ENCODE measurements at regions not wholly inside any gene's neighbourhood (a gene's known extent, or its start where the extent isn't known, plus 50 kb on each side); places are given as distances from the start of the nearest gene placed in this dataset.
A peak's percentile ranks its signal among the peaks of the same experiment; 100 is the strongest.

DNA sequence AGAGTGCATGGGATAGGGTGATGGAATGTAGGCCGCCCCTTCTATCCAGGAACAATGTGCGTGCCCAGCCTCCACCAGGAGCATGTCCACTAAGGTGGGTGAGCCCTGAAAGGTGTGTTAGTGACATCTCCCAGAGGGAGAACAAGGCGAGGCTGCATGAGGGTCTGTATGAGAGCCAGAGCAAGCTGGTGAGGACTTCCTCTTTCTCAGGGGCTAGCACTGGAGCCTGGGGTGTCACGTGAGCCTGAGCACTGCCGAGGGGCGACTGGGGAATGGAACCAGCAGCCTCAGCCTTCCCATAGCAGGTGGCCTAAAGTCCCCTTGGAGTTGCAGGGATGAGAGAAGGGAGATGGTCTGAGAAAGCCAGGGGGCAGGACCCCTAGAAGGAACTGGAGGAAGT is 156.3 kb upstream of the COBL start:
- Histone ChIP-seq H3K36me3 (ENCODE audit: insufficient read depth, low read length) (no peaks in the 10 kb centered on the region), H3K9me3 (ENCODE audit: low read depth, low read length) (no peaks in the 10 kb centered on the region)
- DNase-seq (ENCODE audit: low read depth, low spot score), result no peak

DNA sequence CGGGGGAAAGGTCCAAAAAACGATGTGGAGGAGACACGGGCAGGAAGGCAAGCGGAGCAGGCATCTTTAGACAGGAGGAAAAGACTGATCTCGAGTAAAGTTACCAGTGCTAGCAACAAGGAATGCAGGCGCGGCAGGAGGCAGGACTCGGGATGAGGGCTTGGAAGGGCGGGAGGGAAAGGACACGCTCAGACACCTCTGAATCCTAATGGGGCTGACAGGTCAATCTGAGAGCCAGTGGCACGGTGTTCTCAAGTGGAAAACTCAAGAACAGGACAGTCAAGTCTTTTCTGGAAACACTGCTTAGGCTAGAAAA is 155.3 kb upstream of the COBL start:
- Histone ChIP-seq H3K4me3 (no peak overlapping the region), H3K36me3 (ENCODE audit: insufficient read depth, low read length) (no peaks in the 10 kb centered on the region), H3K9me3 (ENCODE audit: low read depth, low read length) (no peaks in the 10 kb centered on the region), H3K9ac (ENCODE audit: insufficient read length) (no peak overlapping the region), H3K27ac (no peak overlapping the region)
- no peak for TF ChIP-seq FOXP2 (optimal IDR thresholded peaks at IDR 0.05; ENCODE audit: control extremely low read depth, extremely low read length, insufficient read depth)
- TF ChIP-seq POLR2AphosphoS5 (IDR thresholded peaks at IDR 0.05; ENCODE audit: borderline replicate concordance, low read depth, low read length), result no peak
- TF ChIP-seq EZH2 (IDR thresholded peaks at IDR 0.05), result no peak
- no peak for DNase-seq (ENCODE audit: low read depth, low spot score)

More for the DNA sequence above, 156.3 kb upstream of the COBL start:
- TF ChIP-seq EZH2 (IDR thresholded peaks at IDR 0.05), result no peak
- no peak for TF ChIP-seq FOXP2 (optimal IDR thresholded peaks at IDR 0.05; ENCODE audit: control extremely low read depth, extremely low read length, insufficient read depth)
- no peak for TF ChIP-seq POLR2AphosphoS5 (IDR thresholded peaks at IDR 0.05; ENCODE audit: borderline replicate concordance, low read depth, low read length)
- Histone ChIP-seq H3K4me3 (no peak overlapping the region), H3K9ac (ENCODE audit: insufficient read length) (no peak overlapping the region), H3K27ac (no peak overlapping the region)

- Histone ChIP-seq H3K9me3 (ENCODE audit: low read depth, low read length) (no peaks in the 10 kb centered on the region), H3K27ac (no peak overlapping the region), H3K36me3 (ENCODE audit: insufficient read depth, low read length) (no peaks in the 10 kb centered on the region), H3K4me3 (no peak overlapping the region), H3K9ac (ENCODE audit: insufficient read length) (no peak overlapping the region)
- TF ChIP-seq EZH2 (IDR thresholded peaks at IDR 0.05), result peak; percentile 51
- TF ChIP-seq POLR2AphosphoS5 (IDR thresholded peaks at IDR 0.05; ENCODE audit: borderline replicate concordance, low read depth, low read length), result no peak
- TF ChIP-seq FOXP2 (optimal IDR thresholded peaks at IDR 0.05; ENCODE audit: control extremely low read depth, extremely low read length, insufficient read depth), result no peak
- no peak for DNase-seq (ENCODE audit: low read depth, low spot score)
Observed at GRCh38 chr7:51471210-51471980, 154.8 kb upstream of the COBL start.

DNA sequence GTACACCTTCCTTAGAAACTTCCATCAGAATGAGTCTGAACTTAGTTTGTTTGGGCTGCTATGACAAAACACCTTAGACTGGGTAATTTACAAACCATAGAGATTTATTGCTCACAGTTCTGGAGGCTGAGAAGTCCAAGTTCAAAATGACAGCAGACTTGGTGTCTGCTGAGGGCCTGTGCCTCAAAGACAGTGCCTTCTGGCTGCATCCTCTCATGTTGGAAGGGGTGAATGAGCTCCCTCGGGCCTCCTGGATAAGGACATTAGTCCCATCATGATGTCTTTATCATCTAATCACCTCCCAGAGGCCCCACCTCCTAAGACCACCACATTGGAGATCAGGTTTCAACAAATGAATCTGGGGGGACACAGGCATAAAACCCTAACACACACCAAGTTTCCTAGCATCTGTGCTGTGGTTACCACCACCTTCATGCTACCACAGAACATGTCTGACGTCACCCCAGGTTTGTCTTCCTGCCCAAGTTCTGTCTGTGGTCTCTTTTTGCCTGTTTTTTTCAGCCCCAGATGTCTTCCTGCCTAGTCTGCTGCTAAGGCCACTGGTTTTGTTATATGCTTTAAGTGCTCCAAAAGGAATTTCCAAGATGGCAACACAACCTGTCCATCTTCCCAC is 150.9 kb upstream of the COBL start:
- DNase-seq (ENCODE audit: low read depth, low spot score), result no peak
- Histone ChIP-seq H3K27ac (no peak overlapping the region), H3K4me3 (no peak overlapping the region), H3K36me3 (ENCODE audit: insufficient read depth, low read length) (no peaks in the 10 kb centered on the region), H3K9ac (ENCODE audit: insufficient read length) (no peak overlapping the region), H3K9me3 (ENCODE audit: low read depth, low read length) (no peaks in the 10 kb centered on the region)
- TF ChIP-seq EZH2 (IDR thresholded peaks at IDR 0.05), result no peak
- TF ChIP-seq POLR2AphosphoS5 (IDR thresholded peaks at IDR 0.05; ENCODE audit: borderline replicate concordance, low read depth, low read length), result no peak
- TF ChIP-seq FOXP2 (optimal IDR thresholded peaks at IDR 0.05; ENCODE audit: control extremely low read depth, extremely low read length, insufficient read depth), result no peak

DNA sequence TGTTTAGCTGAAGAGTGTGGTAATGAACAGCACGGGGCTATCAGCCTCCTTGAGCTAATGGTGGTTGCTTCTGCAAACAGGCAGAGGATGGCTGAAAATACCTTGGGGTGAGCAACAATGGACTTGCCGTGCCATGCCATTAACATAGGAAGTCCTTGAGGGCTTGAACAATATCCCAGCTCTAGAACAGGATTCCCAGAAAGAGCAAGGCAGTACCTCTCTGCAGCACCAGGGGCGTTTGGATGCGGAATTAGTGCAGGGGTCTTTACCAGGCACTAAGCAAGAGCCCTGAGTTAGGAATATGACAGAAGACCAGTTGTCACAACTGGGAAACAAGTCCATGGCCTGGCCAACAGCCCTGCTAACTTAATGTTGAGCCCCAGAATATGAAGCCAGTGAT is 143.2 kb upstream of the COBL start:
- H3K9ac ChIP-seq (ENCODE audit: insufficient read length), result no peak overlapping the region
- H3K9me3 ChIP-seq (ENCODE audit: low read depth, low read length), result no peaks in the 10 kb centered on the region
- H3K36me3 ChIP-seq (ENCODE audit: insufficient read depth, low read length), result no peaks in the 10 kb centered on the region
- H3K4me3 ChIP-seq, result no peak overlapping the region
- TF ChIP-seq POLR2AphosphoS5 (IDR thresholded peaks at IDR 0.05; ENCODE audit: borderline replicate concordance, low read depth, low read length) (no peak), EZH2 (IDR thresholded peaks at IDR 0.05) (no peak), FOXP2 (optimal IDR thresholded peaks at IDR 0.05; ENCODE audit: control extremely low read depth, extremely low read length, insufficient read depth) (no peak)
- no peak overlapping the region for H3K27ac ChIP-seq
- no peak for DNase-seq (ENCODE audit: low read depth, low spot score)

- Histone ChIP-seq H3K36me3 (ENCODE audit: insufficient read depth, low read length) (no peaks in the 10 kb centered on the region), H3K4me3 (no peak overlapping the region), H3K27ac (no peak overlapping the region), H3K9ac (ENCODE audit: insufficient read length) (no peak overlapping the region), H3K9me3 (ENCODE audit: low read depth, low read length) (no peaks in the 10 kb centered on the region)
- TF ChIP-seq FOXP2 (optimal IDR thresholded peaks at IDR 0.05; ENCODE audit: control extremely low read depth, extremely low read length, insufficient read depth), result no peak
- TF ChIP-seq POLR2AphosphoS5 (IDR thresholded peaks at IDR 0.05; ENCODE audit: borderline replicate concordance, low read depth, low read length), result no peak
- no peak for TF ChIP-seq EZH2 (IDR thresholded peaks at IDR 0.05)
- no peak for DNase-seq (ENCODE audit: low read depth, low spot score)
Observed at GRCh38 chr7:51458693-51459092, 142.1 kb upstream of the COBL start.

GRCh38 chr7:51457079-51457478 is 140.5 kb upstream of the COBL start:
- no peak for DNase-seq (ENCODE audit: low read depth, low spot score)
- no peak overlapping the region for H3K4me3 ChIP-seq
- no peaks in the 10 kb centered on the region for H3K9me3 ChIP-seq (ENCODE audit: low read depth, low read length)
- TF ChIP-seq POLR2AphosphoS5 (IDR thresholded peaks at IDR 0.05; ENCODE audit: borderline replicate concordance, low read depth, low read length) (no peak), EZH2 (IDR thresholded peaks at IDR 0.05) (no peak), FOXP2 (optimal IDR thresholded peaks at IDR 0.05; ENCODE audit: control extremely low read depth, extremely low read length, insufficient read depth) (no peak)
- no peak overlapping the region for H3K27ac ChIP-seq
- H3K9ac ChIP-seq (ENCODE audit: insufficient read length), result no peak overlapping the region
- no peaks in the 10 kb centered on the region for H3K36me3 ChIP-seq (ENCODE audit: insufficient read depth, low read length)

GRCh38 chr7:51456431-51457060 is 139.9 kb upstream of the COBL start:
- no peak overlapping the region for H3K27ac ChIP-seq
- H3K9ac ChIP-seq (ENCODE audit: insufficient read length), result no peak overlapping the region
- H3K36me3 ChIP-seq (ENCODE audit: insufficient read depth, low read length), result no peaks in the 10 kb centered on the region
- DNase-seq (ENCODE audit: low read depth, low spot score), result no peak
- no peaks in the 10 kb centered on the region for H3K9me3 ChIP-seq (ENCODE audit: low read depth, low read length)
- TF ChIP-seq POLR2AphosphoS5 (IDR thresholded peaks at IDR 0.05; ENCODE audit: borderline replicate concordance, low read depth, low read length) (no peak), FOXP2 (optimal IDR thresholded peaks at IDR 0.05; ENCODE audit: control extremely low read depth, extremely low read length, insufficient read depth) (no peak), EZH2 (IDR thresholded peaks at IDR 0.05) (no peak)
- H3K4me3 ChIP-seq, result no peak overlapping the region
